ENCODE measurements at regions not wholly inside any gene's neighbourhood (a gene's known extent, or its start where the extent isn't known, plus 50 kb on each side); places are given as distances from the start of the nearest gene placed in this dataset.

GRCh38 chr2:194735837-194736542, 921.0 kb upstream of the SLC39A10 start:
- TF ChIP-seq CTCF (tag by site-specific recombination; IDR thresholded peaks at IDR 0.05) (no peak), ZNF610 (tag by site-specific recombination; IDR thresholded peaks at IDR 0.05; ENCODE audit: borderline replicate concordance) (no peak), ZNF433 (tag by site-specific recombination; IDR thresholded peaks at IDR 0.05; ENCODE audit: low read depth) (no peak)
